ENCODE measurements at regions not wholly inside any gene's neighbourhood (a gene's known extent, or its start where the extent isn't known, plus 50 kb on each side); places are given as distances from the start of the nearest gene placed in this dataset.

DNA sequence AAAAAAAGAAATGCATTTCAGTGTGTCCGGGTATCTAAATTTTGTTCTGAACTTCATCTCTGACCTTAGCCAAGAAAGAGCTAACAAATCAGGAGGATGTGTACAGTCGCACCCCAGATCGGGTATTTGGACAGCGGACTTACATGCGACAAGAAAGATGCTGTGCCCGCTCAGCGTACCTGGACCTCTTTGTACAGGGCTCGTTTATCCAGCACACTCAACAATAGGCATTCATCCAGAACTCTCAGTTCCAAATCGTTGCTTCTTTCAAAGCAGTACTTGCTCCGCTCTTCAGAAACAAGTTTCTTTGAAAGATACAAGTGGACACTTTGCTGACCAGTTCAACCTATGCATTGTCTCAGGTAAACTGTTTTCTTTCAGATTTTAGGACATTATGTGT is 191.7 kb downstream of the LY86 start:
- TF ChIP-seq, protein P1, sequence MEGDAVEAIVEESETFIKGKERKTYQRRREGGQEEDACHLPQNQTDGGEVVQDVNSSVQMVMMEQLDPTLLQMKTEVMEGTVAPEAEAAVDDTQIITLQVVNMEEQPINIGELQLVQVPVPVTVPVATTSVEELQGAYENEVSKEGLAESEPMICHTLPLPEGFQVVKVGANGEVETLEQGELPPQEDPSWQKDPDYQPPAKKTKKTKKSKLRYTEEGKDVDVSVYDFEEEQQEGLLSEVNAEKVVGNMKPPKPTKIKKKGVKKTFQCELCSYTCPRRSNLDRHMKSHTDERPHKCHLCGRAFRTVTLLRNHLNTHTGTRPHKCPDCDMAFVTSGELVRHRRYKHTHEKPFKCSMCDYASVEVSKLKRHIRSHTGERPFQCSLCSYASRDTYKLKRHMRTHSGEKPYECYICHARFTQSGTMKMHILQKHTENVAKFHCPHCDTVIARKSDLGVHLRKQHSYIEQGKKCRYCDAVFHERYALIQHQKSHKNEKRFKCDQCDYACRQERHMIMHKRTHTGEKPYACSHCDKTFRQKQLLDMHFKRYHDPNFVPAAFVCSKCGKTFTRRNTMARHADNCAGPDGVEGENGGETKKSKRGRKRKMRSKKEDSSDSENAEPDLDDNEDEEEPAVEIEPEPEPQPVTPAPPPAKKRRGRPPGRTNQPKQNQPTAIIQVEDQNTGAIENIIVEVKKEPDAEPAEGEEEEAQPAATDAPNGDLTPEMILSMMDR (conservative IDR thresholded peaks at IDR 0.05; ENCODE audit: low read length), result no peak
- no peak for TF ChIP-seq EZH2phosphoT487 (IDR thresholded peaks at IDR 0.05; ENCODE audit: borderline replicate concordance, low read depth, low read length)
